ENCODE measurements at regions not wholly inside any gene's neighbourhood (a gene's known extent, or its start where the extent isn't known, plus 50 kb on each side); places are given as distances from the start of the nearest gene placed in this dataset.
"Not testable (repeated sequence)": the region's sequence is repeated elsewhere in the genome, so short reads cannot be mapped to it uniquely, and the experiment has no call there.

DNA sequence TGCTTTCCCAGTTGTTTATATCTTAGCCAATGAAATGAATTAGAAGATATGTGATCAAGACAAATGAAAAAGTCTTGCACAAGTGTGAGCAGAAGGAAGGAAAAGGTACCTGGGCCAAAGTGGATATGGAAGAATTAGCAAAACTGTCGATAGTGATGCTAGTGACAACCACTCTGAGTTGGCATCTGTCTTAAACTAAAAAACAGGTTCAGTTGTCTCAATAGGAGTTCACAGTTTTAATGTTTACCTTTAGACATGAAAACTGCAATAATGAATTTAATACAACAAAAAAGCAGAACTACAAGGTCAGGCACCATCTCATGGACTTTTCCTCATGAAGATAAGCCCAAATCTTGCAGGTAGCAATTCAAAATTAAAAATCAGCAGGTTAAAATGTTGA lies 688.5 kb downstream of the EFNB2 start:
- no peaks in the 10 kb centered on the region for H3K27me3 ChIP-seq
- TF ChIP-seq POLR2AphosphoS5 (IDR thresholded peaks at IDR 0.05) (no peak), EP300 (IDR thresholded peaks at IDR 0.05) (no peak), POLR2A (IDR thresholded peaks at IDR 0.05) (no peak)
- TF ChIP-seq, protein P1, sequence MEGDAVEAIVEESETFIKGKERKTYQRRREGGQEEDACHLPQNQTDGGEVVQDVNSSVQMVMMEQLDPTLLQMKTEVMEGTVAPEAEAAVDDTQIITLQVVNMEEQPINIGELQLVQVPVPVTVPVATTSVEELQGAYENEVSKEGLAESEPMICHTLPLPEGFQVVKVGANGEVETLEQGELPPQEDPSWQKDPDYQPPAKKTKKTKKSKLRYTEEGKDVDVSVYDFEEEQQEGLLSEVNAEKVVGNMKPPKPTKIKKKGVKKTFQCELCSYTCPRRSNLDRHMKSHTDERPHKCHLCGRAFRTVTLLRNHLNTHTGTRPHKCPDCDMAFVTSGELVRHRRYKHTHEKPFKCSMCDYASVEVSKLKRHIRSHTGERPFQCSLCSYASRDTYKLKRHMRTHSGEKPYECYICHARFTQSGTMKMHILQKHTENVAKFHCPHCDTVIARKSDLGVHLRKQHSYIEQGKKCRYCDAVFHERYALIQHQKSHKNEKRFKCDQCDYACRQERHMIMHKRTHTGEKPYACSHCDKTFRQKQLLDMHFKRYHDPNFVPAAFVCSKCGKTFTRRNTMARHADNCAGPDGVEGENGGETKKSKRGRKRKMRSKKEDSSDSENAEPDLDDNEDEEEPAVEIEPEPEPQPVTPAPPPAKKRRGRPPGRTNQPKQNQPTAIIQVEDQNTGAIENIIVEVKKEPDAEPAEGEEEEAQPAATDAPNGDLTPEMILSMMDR (IDR thresholded peaks at IDR 0.05), result no peak

DNA sequence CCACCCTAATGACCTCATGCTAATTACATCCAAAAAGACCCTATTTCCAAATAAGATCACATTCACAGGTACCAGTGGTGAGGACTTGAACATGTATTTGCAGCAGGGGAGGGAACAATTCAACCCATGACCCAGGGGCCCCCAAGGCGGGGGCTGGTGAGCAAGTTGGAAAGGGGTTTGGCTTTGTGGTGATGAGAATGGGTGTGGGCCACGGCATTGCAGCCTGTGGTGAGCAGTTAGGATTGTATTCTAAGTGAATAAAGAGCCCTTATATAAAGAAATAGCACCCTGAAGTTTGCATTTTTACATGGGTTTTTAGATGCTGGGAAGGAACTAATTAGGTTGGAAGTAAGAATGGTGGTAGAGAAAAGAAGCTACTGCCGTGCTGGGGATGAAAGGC lies 694.2 kb downstream of the EFNB2 start:
- Histone ChIP-seq H3K4me3 (no peak overlapping the region), H3K9me3 (no peaks in the 10 kb centered on the region), H3K4me1 (no peaks in the 10 kb centered on the region), H3K27ac (no peak overlapping the region), H3K36me3 (no peaks in the 10 kb centered on the region), H3K27me3 (no peaks in the 10 kb centered on the region)
- TF ChIP-seq, protein P1 (IDR thresholded peaks at IDR 0.05), result no peak
- TF ChIP-seq POLR2AphosphoS5 (IDR thresholded peaks at IDR 0.05) (no peak), EP300 (IDR thresholded peaks at IDR 0.05) (no peak), POLR2A (IDR thresholded peaks at IDR 0.05) (no peak)
- 81 to 83% methylated on average over 2 to 3 of the region's 3 CpGs for WGBS, 2 donors (ENCODE audit: low coverage in 1 of 2)
- no peak for ATAC-seq

More for the DNA sequence above, 688.5 kb downstream of the EFNB2 start:
- 88 to 91% methylated on average over 1 of the region's 1 CpG for WGBS, 2 donors (ENCODE audit: low coverage in 1 of 2)
- ATAC-seq, result no peak
- Histone ChIP-seq H3K4me3 (no peak overlapping the region), H3K9me3 (no peaks in the 10 kb centered on the region), H3K27ac (no peak overlapping the region), H3K4me1 (peaks cover 0 to 9% (median 4%) of the 10 kb centered on the region in 3 donors), H3K36me3 (no peaks in the 10 kb centered on the region)

DNA sequence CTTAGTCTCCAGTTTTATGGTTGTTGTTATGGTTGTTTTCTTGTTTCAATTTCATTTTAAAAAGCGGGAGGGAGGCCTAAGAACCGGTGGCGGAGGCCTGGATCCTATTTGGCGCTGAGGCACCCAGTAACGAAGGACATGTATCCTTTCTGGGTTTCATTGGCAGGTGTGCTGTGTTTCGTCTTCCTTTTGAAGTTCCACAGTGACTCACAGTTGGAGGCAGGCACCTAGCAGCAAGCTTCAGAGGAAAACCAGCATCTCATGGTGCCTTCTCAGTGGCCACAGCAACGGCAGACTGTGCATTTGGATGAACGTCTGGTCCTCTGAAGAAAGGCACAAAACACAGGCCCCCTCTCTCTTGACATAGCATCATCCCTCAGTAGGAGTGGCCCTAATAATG lies 697.2 kb downstream of the EFNB2 start:
- TF ChIP-seq, protein P1 (IDR thresholded peaks at IDR 0.05), result no peak
- TF ChIP-seq POLR2A (IDR thresholded peaks at IDR 0.05) (no peak), EP300 (IDR thresholded peaks at IDR 0.05) (no peak), POLR2AphosphoS5 (IDR thresholded peaks at IDR 0.05) (no peak)
- Histone ChIP-seq H3K4me1 (no peaks in the 10 kb centered on the region), H3K9me3 (no peaks in the 10 kb centered on the region), H3K36me3 (no peaks in the 10 kb centered on the region), H3K4me3 (no peak overlapping the region), H3K27me3 (no peaks in the 10 kb centered on the region), H3K27ac (no peak overlapping the region)
- ATAC-seq, result no peak
- 60 to 95% methylated on average over 2 to 6 of the region's 8 CpGs for WGBS, 2 donors (ENCODE audit: low coverage in 1 of 2)

DNA sequence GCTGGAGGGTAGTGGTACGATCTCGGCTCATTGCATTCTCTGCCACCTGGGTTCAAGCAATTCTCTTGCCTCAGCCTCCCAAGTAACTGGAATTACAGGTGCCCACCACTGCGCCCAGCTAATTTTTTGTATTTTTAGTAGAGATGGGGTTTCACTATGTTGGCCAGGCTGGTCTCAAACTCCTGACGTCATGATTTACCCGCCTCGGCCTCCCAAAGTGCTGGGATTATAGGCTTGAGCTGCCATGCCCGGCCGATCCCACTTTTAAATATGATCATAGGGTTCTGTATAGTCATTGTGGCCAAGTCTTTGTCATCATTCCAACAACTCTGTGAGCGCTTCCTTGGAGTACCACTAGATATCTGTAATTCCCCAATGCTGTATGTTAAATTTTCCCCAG lies 698.2 kb downstream of the EFNB2 start:
- not testable (repeated sequence) for H3K9me3 ChIP-seq, H3K4me3 ChIP-seq, H3K36me3 ChIP-seq, ATAC-seq, H3K27me3 ChIP-seq, H3K27ac ChIP-seq, H3K4me1 ChIP-seq
- 70 to 100% methylated on average over 4 to 6 of the region's 9 CpGs for WGBS, 2 donors (ENCODE audit: low coverage in 1 of 2)

DNA sequence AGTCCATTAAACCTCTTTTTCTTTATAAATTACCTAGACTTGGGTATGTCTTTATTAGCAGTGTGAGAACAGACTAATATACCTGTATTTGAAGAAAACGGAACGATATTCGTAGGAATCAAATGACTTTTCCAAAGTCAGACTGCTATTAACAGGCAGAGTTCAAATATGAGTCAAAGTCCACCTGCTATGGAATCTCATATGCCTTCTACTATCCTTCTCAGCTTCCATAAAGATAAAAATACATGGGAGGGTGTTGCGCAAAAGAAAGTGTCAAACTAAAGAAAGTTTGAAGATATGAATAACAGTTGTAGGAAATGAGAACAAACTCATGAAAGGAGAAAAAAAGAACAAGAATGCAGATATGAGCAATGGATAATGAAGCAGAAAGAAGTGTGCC lies 704.6 kb downstream of the EFNB2 start:
- no peak overlapping the region for H3K4me3 ChIP-seq
- no peaks in the 10 kb centered on the region for H3K4me1 ChIP-seq
- ATAC-seq, result no peak
- no peaks in the 10 kb centered on the region for H3K36me3 ChIP-seq
- no peak overlapping the region for H3K27ac ChIP-seq
- H3K9me3 ChIP-seq, result peaks cover 0 to 4% (median 0%) of the 10 kb centered on the region in 3 donors
- H3K27me3 ChIP-seq, result no peaks in the 10 kb centered on the region
- no peak for TF ChIP-seq EP300 (IDR thresholded peaks at IDR 0.05)
- TF ChIP-seq, protein P1 (IDR thresholded peaks at IDR 0.05), result no peak
- no peak for TF ChIP-seq POLR2AphosphoS5 (IDR thresholded peaks at IDR 0.05)
- no peak for TF ChIP-seq POLR2A (IDR thresholded peaks at IDR 0.05)
- WGBS, 2 donors (ENCODE audit: low coverage in 1 of 2), result 70% methylated on average over 4 of the region's 4 CpGs; no CpG with 5 or more reads in 1 of the 2 donors

All from gastroesophageal sphincter (tissue), 4 donors.